ENCODE measurements at regions not wholly inside any gene's neighbourhood (a gene's known extent, or its start where the extent isn't known, plus 50 kb on each side); places are given as distances from the start of the nearest gene placed in this dataset.

- Histone ChIP-seq H3K4me3 (ENCODE audit: low read length) (no peak overlapping the region), H3K27me3 (ENCODE audit: insufficient read depth, low read length) (no peaks in the 10 kb centered on the region), H2AFZ (ENCODE audit: low read depth, low read length) (no peak overlapping the region), H3K9me3 (ENCODE audit: low read length) (no peaks in the 10 kb centered on the region), H3K4me1 (ENCODE audit: insufficient read depth, low read length) (no peaks in the 10 kb centered on the region), H3K36me3 (ENCODE audit: insufficient read depth, low read length) (no peaks in the 10 kb centered on the region)
These were observed 256.3 kb upstream of the CHRNA7 start for GRCh38 chr15:31774045-31774444.

- Histone ChIP-seq H3K36me3 (ENCODE audit: insufficient read depth, low read length) (no peaks in the 10 kb centered on the region), H3K9me3 (ENCODE audit: low read length) (no peaks in the 10 kb centered on the region), H3K4me1 (ENCODE audit: insufficient read depth, low read length) (no peaks in the 10 kb centered on the region), H3K27me3 (ENCODE audit: insufficient read depth, low read length) (peaks cover 3% of the 10 kb centered on the region), H3K4me3 (ENCODE audit: low read length) (no peak overlapping the region), H2AFZ (ENCODE audit: low read depth, low read length) (no peak overlapping the region)
These were observed 254.3 kb upstream of the CHRNA7 start for GRCh38 chr15:31776039-31776438.

- Histone ChIP-seq H3K9me3 (ENCODE audit: low read length) (no peaks in the 10 kb centered on the region), H2AFZ (ENCODE audit: low read depth, low read length) (no peak overlapping the region), H3K4me3 (ENCODE audit: low read length) (no peak overlapping the region), H3K36me3 (ENCODE audit: insufficient read depth, low read length) (no peaks in the 10 kb centered on the region), H3K27me3 (ENCODE audit: insufficient read depth, low read length) (peaks cover 3% of the 10 kb centered on the region), H3K4me1 (ENCODE audit: insufficient read depth, low read length) (peaks cover 4% of the 10 kb centered on the region)
These were observed 249.1 kb upstream of the CHRNA7 start for GRCh38 chr15:31781261-31781660.

GRCh38 chr15:31782016-31782783 lies 248.1 kb upstream of the CHRNA7 start:
- Histone ChIP-seq H3K9me3 (ENCODE audit: low read length) (no peaks in the 10 kb centered on the region), H3K4me1 (ENCODE audit: insufficient read depth, low read length) (peaks cover 4% of the 10 kb centered on the region), H3K27me3 (ENCODE audit: insufficient read depth, low read length) (peaks cover 3% of the 10 kb centered on the region), H3K36me3 (ENCODE audit: insufficient read depth, low read length) (no peaks in the 10 kb centered on the region), H3K4me3 (ENCODE audit: low read length) (no peak overlapping the region), H2AFZ (ENCODE audit: low read depth, low read length) (no peak overlapping the region)

- Histone ChIP-seq H3K4me1 (ENCODE audit: insufficient read depth, low read length) (peaks cover 4% of the 10 kb centered on the region), H3K9me3 (ENCODE audit: low read length) (no peaks in the 10 kb centered on the region), H3K27me3 (ENCODE audit: insufficient read depth, low read length) (peaks cover 3% of the 10 kb centered on the region), H3K36me3 (ENCODE audit: insufficient read depth, low read length) (no peaks in the 10 kb centered on the region), H3K4me3 (ENCODE audit: low read length) (no peak overlapping the region), H2AFZ (ENCODE audit: low read depth, low read length) (no peak overlapping the region)
These were observed 247.4 kb upstream of the CHRNA7 start for GRCh38 chr15:31782951-31783350.

DNA sequence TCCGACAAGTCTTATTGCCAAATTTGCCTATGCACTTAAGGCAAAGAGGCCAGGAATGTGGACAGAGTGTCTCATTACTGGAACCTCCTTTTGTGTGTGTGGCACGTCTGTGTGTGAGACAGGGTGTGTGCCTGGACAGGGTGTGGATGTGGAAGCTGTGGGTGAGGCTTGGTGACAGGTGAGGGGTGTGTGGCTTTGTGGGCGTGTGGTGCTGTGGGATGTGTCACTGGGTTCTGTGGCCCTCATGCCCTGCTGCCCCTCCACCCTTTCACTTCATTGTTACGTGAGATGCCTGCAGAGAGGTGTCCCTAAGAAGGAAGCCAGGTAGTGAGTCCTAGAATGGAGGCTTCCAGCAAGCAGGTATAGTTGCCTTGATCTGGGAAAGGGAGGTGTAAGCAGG lies 244.0 kb upstream of the CHRNA7 start:
- H3K4me3 ChIP-seq (ENCODE audit: low read length), result no peak overlapping the region
- H3K36me3 ChIP-seq (ENCODE audit: insufficient read depth, low read length), result no peaks in the 10 kb centered on the region
- H3K4me1 ChIP-seq (ENCODE audit: insufficient read depth, low read length), result peaks cover 4% of the 10 kb centered on the region
- no peaks in the 10 kb centered on the region for H3K27me3 ChIP-seq (ENCODE audit: insufficient read depth, low read length)
- H3K9me3 ChIP-seq (ENCODE audit: low read length), result no peaks in the 10 kb centered on the region
- no peak overlapping the region for H2AFZ ChIP-seq (ENCODE audit: low read depth, low read length)

- Histone ChIP-seq H3K4me1 (ENCODE audit: insufficient read depth, low read length) (peaks cover under 1% of the 10 kb centered on the region), H3K36me3 (ENCODE audit: insufficient read depth, low read length) (no peaks in the 10 kb centered on the region), H2AFZ (ENCODE audit: low read depth, low read length) (no peak overlapping the region), H3K9me3 (ENCODE audit: low read length) (no peaks in the 10 kb centered on the region), H3K4me3 (ENCODE audit: low read length) (no peak overlapping the region), H3K27me3 (ENCODE audit: insufficient read depth, low read length) (no peaks in the 10 kb centered on the region)
These were observed 242.2 kb upstream of the CHRNA7 start for GRCh38 chr15:31788104-31788503.

- H3K36me3 ChIP-seq (ENCODE audit: insufficient read depth, low read length), result no peaks in the 10 kb centered on the region
- no peak overlapping the region for H3K4me3 ChIP-seq (ENCODE audit: low read length)
- no peak overlapping the region for H2AFZ ChIP-seq (ENCODE audit: low read depth, low read length)
- H3K9me3 ChIP-seq (ENCODE audit: low read length), result no peaks in the 10 kb centered on the region
- no peaks in the 10 kb centered on the region for H3K27me3 ChIP-seq (ENCODE audit: insufficient read depth, low read length)
- H3K4me1 ChIP-seq (ENCODE audit: insufficient read depth, low read length), result no peaks in the 10 kb centered on the region
These were observed 237.6 kb upstream of the CHRNA7 start for GRCh38 chr15:31792611-31793199.

GRCh38 chr15:31799319-31799714 lies 231.0 kb upstream of the CHRNA7 start:
- H3K27me3 ChIP-seq (ENCODE audit: insufficient read depth, low read length), result no peaks in the 10 kb centered on the region
- no peak overlapping the region for H2AFZ ChIP-seq (ENCODE audit: low read depth, low read length)
- no peaks in the 10 kb centered on the region for H3K4me1 ChIP-seq (ENCODE audit: insufficient read depth, low read length)

GRCh38 chr15:31799715-31800321 lies 230.5 kb upstream of the CHRNA7 start:
- H3K36me3 ChIP-seq (ENCODE audit: insufficient read depth, low read length), result no peaks in the 10 kb centered on the region
- no peaks in the 10 kb centered on the region for H3K9me3 ChIP-seq (ENCODE audit: low read length)
- no peaks in the 10 kb centered on the region for H3K27me3 ChIP-seq (ENCODE audit: insufficient read depth, low read length)
- H3K4me1 ChIP-seq (ENCODE audit: insufficient read depth, low read length), result no peaks in the 10 kb centered on the region
- no peak overlapping the region for H3K4me3 ChIP-seq (ENCODE audit: low read length)
- no peak overlapping the region for H2AFZ ChIP-seq (ENCODE audit: low read depth, low read length)

More at GRCh38 chr15:31799319-31799714, 231.0 kb upstream of the CHRNA7 start:
- H3K4me3 ChIP-seq (ENCODE audit: low read length), result no peak overlapping the region
- no peaks in the 10 kb centered on the region for H3K9me3 ChIP-seq (ENCODE audit: low read length)
- H3K36me3 ChIP-seq (ENCODE audit: insufficient read depth, low read length), result no peaks in the 10 kb centered on the region

GRCh38 chr15:31801152-31801551 lies 229.2 kb upstream of the CHRNA7 start:
- no peaks in the 10 kb centered on the region for H3K9me3 ChIP-seq (ENCODE audit: low read length)
- H3K4me1 ChIP-seq (ENCODE audit: insufficient read depth, low read length), result no peaks in the 10 kb centered on the region
- H3K27me3 ChIP-seq (ENCODE audit: insufficient read depth, low read length), result peaks cover 5% of the 10 kb centered on the region
- H2AFZ ChIP-seq (ENCODE audit: low read depth, low read length), result no peak overlapping the region
- no peaks in the 10 kb centered on the region for H3K36me3 ChIP-seq (ENCODE audit: insufficient read depth, low read length)
- H3K4me3 ChIP-seq (ENCODE audit: low read length), result no peak overlapping the region

GRCh38 chr15:31802761-31803160 lies 227.6 kb upstream of the CHRNA7 start:
- no peak overlapping the region for H2AFZ ChIP-seq (ENCODE audit: low read depth, low read length)
- H3K9me3 ChIP-seq (ENCODE audit: low read length), result no peaks in the 10 kb centered on the region
- no peaks in the 10 kb centered on the region for H3K36me3 ChIP-seq (ENCODE audit: insufficient read depth, low read length)
- peaks cover 5% of the 10 kb centered on the region for H3K27me3 ChIP-seq (ENCODE audit: insufficient read depth, low read length)
- H3K4me1 ChIP-seq (ENCODE audit: insufficient read depth, low read length), result no peaks in the 10 kb centered on the region
- H3K4me3 ChIP-seq (ENCODE audit: low read length), result no peak overlapping the region

GRCh38 chr15:31803388-31803884 lies 226.9 kb upstream of the CHRNA7 start:
- H3K4me3 ChIP-seq (ENCODE audit: low read length), result no peak overlapping the region
- no peaks in the 10 kb centered on the region for H3K9me3 ChIP-seq (ENCODE audit: low read length)
- peaks cover 5% of the 10 kb centered on the region for H3K27me3 ChIP-seq (ENCODE audit: insufficient read depth, low read length)
- no peak overlapping the region for H2AFZ ChIP-seq (ENCODE audit: low read depth, low read length)
- H3K36me3 ChIP-seq (ENCODE audit: insufficient read depth, low read length), result no peaks in the 10 kb centered on the region
- H3K4me1 ChIP-seq (ENCODE audit: insufficient read depth, low read length), result no peaks in the 10 kb centered on the region
